ENCODE measurements at regions not wholly inside any gene's neighbourhood (a gene's known extent, or its start where the extent isn't known, plus 50 kb on each side); places are given as distances from the start of the nearest gene placed in this dataset.

- TF ChIP-seq FOXP2 (optimal IDR thresholded peaks at IDR 0.05; ENCODE audit: borderline replicate concordance, extremely low read depth, extremely low read length, insufficient read depth) (no peak), TAF1 (IDR thresholded peaks at IDR 0.05; ENCODE audit: borderline replicate concordance, insufficient read depth, low read length) (no peak), POLR2AphosphoS5 (IDR thresholded peaks at IDR 0.05; ENCODE audit: low read depth, low read length) (no peak)
Observed at GRCh38 chr3:177441276-177441812, 244.1 kb upstream of the TBL1XR1 start.
